ENCODE measurements at regions not wholly inside any gene's neighbourhood (a gene's known extent, or its start where the extent isn't known, plus 50 kb on each side); places are given as distances from the start of the nearest gene placed in this dataset.

GRCh38 chr3:94441494-94441847 lies 378.6 kb downstream of the NSUN3 start:
- Histone ChIP-seq H3K27ac (ENCODE audit: low read depth, low read length) (no peak overlapping the region), H3K4me2 (ENCODE audit: low read length) (no peak overlapping the region)

GRCh38 chr3:94453864-94454263 lies 391.0 kb downstream of the NSUN3 start:
- no peaks in the 10 kb centered on the region for H4K20me1 ChIP-seq (ENCODE audit: control insufficient read depth, insufficient read depth, low read depth, low read length)
- H3K4me1 ChIP-seq (ENCODE audit: control insufficient read depth, low read length) = no peaks in the 10 kb centered on the region
- TF ChIP-seq EZH2phosphoT487 (IDR thresholded peaks at IDR 0.05; ENCODE audit: borderline replicate concordance, low read length) (no peak), CTCF (IDR thresholded peaks at IDR 0.05; ENCODE audit: low read depth, low read length, poor library complexity, severe bottlenecking) (no peak)
- H3K9me3 ChIP-seq (ENCODE audit: control insufficient read depth, insufficient read depth, low read length) = no peaks in the 10 kb centered on the region
- H3K27ac ChIP-seq (ENCODE audit: low read depth, low read length) = no peak overlapping the region
- no peaks in the 10 kb centered on the region; the same call in 1 of the 2 replicates for H3K9me2 ChIP-seq (replicated peaks; ENCODE audit: control insufficient read depth, low read length)
- no peaks in the 10 kb centered on the region for H3K79me2 ChIP-seq (ENCODE audit: control insufficient read depth, low read length)
- H3F3A ChIP-seq (ENCODE audit: control insufficient read depth, insufficient read depth) = no peaks in the 10 kb centered on the region
- H3K4me2 ChIP-seq (ENCODE audit: low read length) = no peak overlapping the region
- no peak overlapping the region for H3K4me3 ChIP-seq (ENCODE audit: low read length)
- H3K27me3 ChIP-seq (ENCODE audit: control insufficient read depth, low read length) = no peaks in the 10 kb centered on the region
- no peaks in the 10 kb centered on the region for H3K36me3 ChIP-seq (ENCODE audit: control insufficient read depth, low read length)

More at GRCh38 chr3:94441494-94441847, 378.6 kb downstream of the NSUN3 start:
- Histone ChIP-seq H3K36me3 (ENCODE audit: control insufficient read depth, low read length) (no peaks in the 10 kb centered on the region), H3K79me2 (ENCODE audit: control insufficient read depth, low read length) (no peaks in the 10 kb centered on the region), H3K4me1 (ENCODE audit: control insufficient read depth, low read length) (no peaks in the 10 kb centered on the region), H3K9me2 (replicated peaks; ENCODE audit: control insufficient read depth, low read length) (no peaks in the 10 kb centered on the region), H3K9me3 (ENCODE audit: control insufficient read depth, insufficient read depth, low read length) (no peaks in the 10 kb centered on the region), H4K20me1 (ENCODE audit: control insufficient read depth, insufficient read depth, low read depth, low read length) (no peaks in the 10 kb centered on the region), H3F3A (ENCODE audit: control insufficient read depth, insufficient read depth) (no peaks in the 10 kb centered on the region), H3K4me3 (ENCODE audit: low read length) (no peak overlapping the region), H3K27me3 (ENCODE audit: control insufficient read depth, low read length) (no peaks in the 10 kb centered on the region)
- TF ChIP-seq CTCF (IDR thresholded peaks at IDR 0.05; ENCODE audit: low read depth, low read length, poor library complexity, severe bottlenecking) = no peak
- no peak for TF ChIP-seq EZH2phosphoT487 (IDR thresholded peaks at IDR 0.05; ENCODE audit: borderline replicate concordance, low read length)

GRCh38 chr3:94459167-94459566 lies 396.3 kb downstream of the NSUN3 start:
- Histone ChIP-seq H3K27me3 (ENCODE audit: control insufficient read depth, low read length) (no peaks in the 10 kb centered on the region), H3F3A (ENCODE audit: control insufficient read depth, insufficient read depth) (no peaks in the 10 kb centered on the region), H4K20me1 (ENCODE audit: control insufficient read depth, insufficient read depth, low read depth, low read length) (no peaks in the 10 kb centered on the region), H3K4me1 (ENCODE audit: control insufficient read depth, low read length) (no peaks in the 10 kb centered on the region), H3K79me2 (ENCODE audit: control insufficient read depth, low read length) (no peaks in the 10 kb centered on the region), H3K27ac (ENCODE audit: low read depth, low read length) (no peak overlapping the region), H3K36me3 (ENCODE audit: control insufficient read depth, low read length) (no peaks in the 10 kb centered on the region), H3K9me2 (replicated peaks; ENCODE audit: control insufficient read depth, low read length) (no peaks in the 10 kb centered on the region), H3K4me2 (ENCODE audit: low read length) (no peak overlapping the region), H3K9me3 (ENCODE audit: control insufficient read depth, insufficient read depth, low read length) (no peaks in the 10 kb centered on the region), H3K4me3 (ENCODE audit: low read length) (no peak overlapping the region)
- TF ChIP-seq EZH2phosphoT487 (IDR thresholded peaks at IDR 0.05; ENCODE audit: borderline replicate concordance, low read length) = no peak
- TF ChIP-seq CTCF (IDR thresholded peaks at IDR 0.05; ENCODE audit: low read depth, low read length, poor library complexity, severe bottlenecking) = no peak

- TF ChIP-seq EZH2phosphoT487 (IDR thresholded peaks at IDR 0.05; ENCODE audit: borderline replicate concordance, low read length) (no peak), CTCF (IDR thresholded peaks at IDR 0.05; ENCODE audit: low read depth, low read length, poor library complexity, severe bottlenecking) (no peak)
- H3K79me2 ChIP-seq (ENCODE audit: control insufficient read depth, low read length) = no peaks in the 10 kb centered on the region
- H3K27ac ChIP-seq (ENCODE audit: low read depth, low read length) = no peak overlapping the region
- no peak overlapping the region for H3K4me2 ChIP-seq (ENCODE audit: low read length)
- no peaks in the 10 kb centered on the region for H3F3A ChIP-seq (ENCODE audit: control insufficient read depth, insufficient read depth)
- H3K27me3 ChIP-seq (ENCODE audit: control insufficient read depth, low read length) = no peaks in the 10 kb centered on the region
- no peaks in the 10 kb centered on the region for H3K4me1 ChIP-seq (ENCODE audit: control insufficient read depth, low read length)
- no peaks in the 10 kb centered on the region for H3K36me3 ChIP-seq (ENCODE audit: control insufficient read depth, low read length)
- H3K9me3 ChIP-seq (ENCODE audit: control insufficient read depth, insufficient read depth, low read length) = no peaks in the 10 kb centered on the region
- H3K9me2 ChIP-seq (replicated peaks; ENCODE audit: control insufficient read depth, low read length) = no peaks in the 10 kb centered on the region
- H4K20me1 ChIP-seq (ENCODE audit: control insufficient read depth, insufficient read depth, low read depth, low read length) = no peaks in the 10 kb centered on the region
- no peak overlapping the region for H3K4me3 ChIP-seq (ENCODE audit: low read length)
Measured at GRCh38 chr3:94460931-94461330, 398.1 kb downstream of the NSUN3 start.

Data from DOHH2 (cell line).